PFSK-1 (cell line): ENCODE measurements at regions not wholly inside any gene's neighbourhood (a gene's known extent, or its start where the extent isn't known, plus 50 kb on each side); places are given as distances from the start of the nearest gene placed in this dataset.

Experiments
- FOXP2 ChIP-seq: optimal IDR thresholded peaks from 2 replicates; pipeline ENCODE3; 2011; ENCODE audit warnings: borderline replicate concordance, control low read depth, inconsistent platforms; ENCODE audit not compliant: insufficient read depth; ENCODE audit errors: extremely low read length, extremely low read depth
- POLR2AphosphoS5 ChIP-seq: IDR thresholded peaks from 2 replicates; pipeline ENCODE4 v1.6.1; 2012; ENCODE audit warnings: low read depth, mild to moderate bottlenecking, control low read depth, low read length, moderate library complexity
- SIN3A ChIP-seq: IDR thresholded peaks from 2 replicates; pipeline ENCODE4 v1.6.1; 2012; ENCODE audit warnings: mild to moderate bottlenecking, low read length, moderate library complexity, borderline replicate concordance; ENCODE audit not compliant: insufficient read depth
- TF ChIP-seq, protein P1 (sequence below), 2 experiments: IDR thresholded peaks; 2 replicates each; pipeline versions ENCODE4 v1.6.1 to v1.8.0; 2011 to 2012; ENCODE audit warnings: low read depth in 2 of 2, low read length in 2 of 2, control low read depth in 1 of 2, inconsistent platforms in 1 of 2, mild to moderate bottlenecking in 1 of 2, moderate library complexity in 1 of 2; ENCODE audit not compliant: insufficient read depth in 1 of 2

DNA sequence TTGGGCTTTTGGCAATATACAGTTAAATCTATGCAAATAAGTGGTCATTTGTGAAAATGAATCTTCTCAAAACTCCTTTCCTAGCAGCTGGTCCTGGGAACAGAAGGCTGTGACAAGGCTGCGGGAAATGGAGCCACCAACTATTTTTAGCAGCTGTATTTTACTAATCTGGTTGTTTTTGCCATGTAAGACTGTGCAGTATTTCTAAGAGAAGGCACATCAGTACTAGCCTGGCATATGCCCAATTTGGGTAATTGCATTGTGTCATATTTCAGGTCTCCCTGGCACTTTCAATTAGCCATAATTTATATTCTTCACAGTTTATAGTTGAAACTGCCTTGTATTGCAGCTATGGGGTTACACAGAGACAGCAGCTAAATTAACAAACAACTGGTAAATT, 109.6 kb downstream of the MANEA start:
- TF ChIP-seq, protein P1, sequence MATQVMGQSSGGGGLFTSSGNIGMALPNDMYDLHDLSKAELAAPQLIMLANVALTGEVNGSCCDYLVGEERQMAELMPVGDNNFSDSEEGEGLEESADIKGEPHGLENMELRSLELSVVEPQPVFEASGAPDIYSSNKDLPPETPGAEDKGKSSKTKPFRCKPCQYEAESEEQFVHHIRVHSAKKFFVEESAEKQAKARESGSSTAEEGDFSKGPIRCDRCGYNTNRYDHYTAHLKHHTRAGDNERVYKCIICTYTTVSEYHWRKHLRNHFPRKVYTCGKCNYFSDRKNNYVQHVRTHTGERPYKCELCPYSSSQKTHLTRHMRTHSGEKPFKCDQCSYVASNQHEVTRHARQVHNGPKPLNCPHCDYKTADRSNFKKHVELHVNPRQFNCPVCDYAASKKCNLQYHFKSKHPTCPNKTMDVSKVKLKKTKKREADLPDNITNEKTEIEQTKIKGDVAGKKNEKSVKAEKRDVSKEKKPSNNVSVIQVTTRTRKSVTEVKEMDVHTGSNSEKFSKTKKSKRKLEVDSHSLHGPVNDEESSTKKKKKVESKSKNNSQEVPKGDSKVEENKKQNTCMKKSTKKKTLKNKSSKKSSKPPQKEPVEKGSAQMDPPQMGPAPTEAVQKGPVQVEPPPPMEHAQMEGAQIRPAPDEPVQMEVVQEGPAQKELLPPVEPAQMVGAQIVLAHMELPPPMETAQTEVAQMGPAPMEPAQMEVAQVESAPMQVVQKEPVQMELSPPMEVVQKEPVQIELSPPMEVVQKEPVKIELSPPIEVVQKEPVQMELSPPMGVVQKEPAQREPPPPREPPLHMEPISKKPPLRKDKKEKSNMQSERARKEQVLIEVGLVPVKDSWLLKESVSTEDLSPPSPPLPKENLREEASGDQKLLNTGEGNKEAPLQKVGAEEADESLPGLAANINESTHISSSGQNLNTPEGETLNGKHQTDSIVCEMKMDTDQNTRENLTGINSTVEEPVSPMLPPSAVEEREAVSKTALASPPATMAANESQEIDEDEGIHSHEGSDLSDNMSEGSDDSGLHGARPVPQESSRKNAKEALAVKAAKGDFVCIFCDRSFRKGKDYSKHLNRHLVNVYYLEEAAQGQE (IDR thresholded peaks at IDR 0.05; ENCODE audit: insufficient read depth in 1 of 2, low read depth in 2 of 2, low read length in 2 of 2), result no peak
- TF ChIP-seq SIN3A (no peak), FOXP2 (no peak), POLR2AphosphoS5 (no peak)
